HepG2 (cell line): ENCODE measurements at regions not wholly inside any gene's neighbourhood (a gene's known extent, or its start where the extent isn't known, plus 50 kb on each side); places are given as distances from the start of the nearest gene placed in this dataset.

Experiments used
- ATAC-seq: fragments of 200-7000 bp; cut with Tn5 transposase; 3 replicates; pipeline ENCODE4 v1.9.1; 2020; ENCODE audit warnings: mild to moderate bottlenecking, moderate library complexity
- BruUV-seq: library from RNA; stranded (reverse); fragments of 400-500 nt; replicated peaks from 2 replicates; lab custom pipeline; 2021; lab: Mats Ljungman, UMichigan
- CTCF ChIA-PET: fragments of 300-600 bp; formaldehyde crosslinking; extraction: SDS; loops from one replicate; lab custom pipeline; 2021; ENCODE audit warnings: low total read pairs, inconsistent platforms, low intra/inter-chr PET ratio; lab: Yijun Ruan, JAX
- POLR2A ChIA-PET: fragments of 350-600 bp; sonication (Branson Sonifier 250); formaldehyde crosslinking; loops from one replicate; lab custom pipeline; 2020; ENCODE audit warnings: antibody characterized with exemption, inconsistent platforms; lab: Yijun Ruan, JAX
- DNase-seq: peaks from one replicate; pipeline ENCODE4 v3.0.0-alpha.2; 2015; ENCODE audit warnings: low spot score
- FAIRE-seq: peaks from 3 replicates; lab custom pipeline; 2011; peaks lifted over from hg19 to GRCh38; lab: Jason Lieb, UNC
- H2AFZ ChIP-seq: one replicate; pipeline ENCODE4 v1.6.1; 2011; ENCODE audit warnings: low read length, inconsistent platforms
- H3K27ac ChIP-seq: fragments of 300-600 bp; 3 replicates; pipeline ENCODE4 v1.8.0; 2011; ENCODE audit warnings: mixed run types, mild to moderate bottlenecking, mixed read lengths, low read length, inconsistent platforms; ENCODE audit not compliant: insufficient read depth; ENCODE audit errors: extremely low read length
- H3K27me3 ChIP-seq, 2 experiments: fragments of 200-600 bp in 1 of 2; 2 replicates in 1 of 2; 3 replicates in 1 of 2; pipeline versions ENCODE4 v1.6.0 to v1.8.0; 2011; ENCODE audit warnings: low read length in 2 of 2, mild to moderate bottlenecking in 2 of 2, moderate library complexity in 2 of 2, inconsistent platforms in 1 of 2; ENCODE audit not compliant: insufficient read depth in 2 of 2, control insufficient read depth in 1 of 2
- H3K36me3 ChIP-seq, 2 experiments: fragments of 200-600 bp in 1 of 2; replicated peaks in 1 of 2; 2 replicates in 1 of 2; 3 replicates in 1 of 2; pipeline versions ENCODE4 v1.5.1 to v1.8.0; 2011; ENCODE audit warnings: low read length in 2 of 2, inconsistent platforms in 1 of 2; ENCODE audit not compliant: insufficient read depth in 2 of 2, control insufficient read depth in 1 of 2
- H3K4me1 ChIP-seq: 2 replicates; pipeline ENCODE4 v1.5.1; 2012; ENCODE audit warnings: low read length, inconsistent platforms; ENCODE audit not compliant: insufficient read depth
- H3K4me2 ChIP-seq: 2 replicates; pipeline ENCODE4 v1.6.0; 2011; ENCODE audit warnings: low read depth, low read length, inconsistent platforms
- H3K4me3 ChIP-seq, 3 experiments: fragments of 200-600 bp in 1 of 3; sonication (generic), shearing (Covaris generic) in 1 of 3; replicated peaks in 1 of 3; 2 replicates each; pipeline ENCODE4 v1.5.1; 2011 to 2016; ENCODE audit warnings: low read length in 3 of 3, inconsistent platforms in 2 of 3, low read depth in 2 of 3, mild to moderate bottlenecking in 2 of 3, control low read depth in 1 of 3, mixed read lengths in 1 of 3; ENCODE audit not compliant: insufficient read depth in 1 of 3
- H3K79me2 ChIP-seq: one replicate; pipeline ENCODE4 v1.6.1; 2011; ENCODE audit warnings: low read length, inconsistent platforms; ENCODE audit not compliant: insufficient read depth
- H3K9ac ChIP-seq: 2 replicates; pipeline ENCODE4 v1.6.0; 2011; ENCODE audit warnings: mild to moderate bottlenecking, low read depth, low read length, inconsistent platforms; ENCODE audit not compliant: insufficient read depth
- H3K9me3 ChIP-seq: 2 replicates; pipeline ENCODE4 v1.5.1; 2012; ENCODE audit warnings: mild to moderate bottlenecking, low read length
- H4K20me1 ChIP-seq: 2 replicates; pipeline ENCODE4 v1.6.0; 2011; ENCODE audit warnings: inconsistent platforms, mild to moderate bottlenecking, low read length, moderate library complexity; ENCODE audit not compliant: insufficient read depth
- CHD2 ChIP-seq: IDR thresholded peaks from 2 replicates; pipeline ENCODE4 v1.6.1; 2011; ENCODE audit warnings: low read depth, low read length, improper control_type of control experiment
- EHMT2 ChIP-seq: fragments of 200-600 bp; sonication (generic); IDR thresholded peaks from 2 replicates; pipeline ENCODE4 v1.7.0; 2017; ENCODE audit warnings: antibody characterized with exemption, low read depth, low read length, borderline replicate concordance
- HNRNPK ChIP-seq: fragments of 200-400 bp; formaldehyde crosslinking; IDR thresholded peaks from 2 replicates; pipeline ENCODE4 v1.6.1; 2018; ENCODE audit warnings: low read length, low read depth, moderate library complexity, mild to moderate bottlenecking; ENCODE audit not compliant: poor library complexity, severe bottlenecking
- ISL2 ChIP-seq: sonication (generic); formaldehyde crosslinking; IDR thresholded peaks from 2 replicates; pipeline ENCODE4 v1.5.0; 2020; ENCODE audit warnings: missing genetic modification reagents
- MEIS2 ChIP-seq: sonication (generic); formaldehyde crosslinking; IDR thresholded peaks from 2 replicates; pipeline ENCODE4 v1.9.0; 2021; ENCODE audit warnings: mild to moderate bottlenecking, missing genetic modification reagents
- SP1 ChIP-seq, 2 experiments: fragments of 450-650 bp in 1 of 2; sonication (generic) in 1 of 2; formaldehyde crosslinking in 1 of 2; IDR thresholded peaks; 2 replicates each; pipeline versions ENCODE4 v1.4.0 to v1.6.1; 2016 to 2020; ENCODE audit warnings: missing genetic modification reagents in 1 of 2
- ZNF17 ChIP-seq: sonication (generic); formaldehyde crosslinking; IDR thresholded peaks from 2 replicates; pipeline ENCODE4 v1.5.0; 2020; ENCODE audit warnings: mild to moderate bottlenecking, missing genetic modification reagents
- ZNF205 ChIP-seq: IDR thresholded peaks from 2 replicates; pipeline ENCODE4 v1.6.1; 2018; ENCODE audit warnings: missing biosample characterization, missing genetic modification reagents
- WGBS: methylation state at CpG from one replicate; pipeline ENCODE4 v1.1.6; 2017; ENCODE audit warnings: low lambda C conversion rate; 5-methylcytosine and 5-hydroxymethylcytosine counted together
- in situ Hi-C: cut with HindIII; loops from 2 replicates; pipeline ENCODE4 v1.10.0; 2017; ENCODE audit warnings: low pct_unique_long_range_greater_than_20kb; ENCODE audit not compliant: extremely low pct_ligation_motif_present
- intact Hi-C: fragments of 100-400 bp; cut with micrococcal nuclease; formaldehyde crosslinking; loops from one replicate; pipeline ENCODE4 v1.10.0; 2022; ENCODE audit not compliant: unreplicated experiment
- TF ChIP-seq, protein P1 (sequence below): sonication (generic); formaldehyde crosslinking; IDR thresholded peaks from 2 replicates; pipeline ENCODE4 v1.4.0; 2020; ENCODE audit warnings: missing genetic modification reagents, borderline replicate concordance
- TF ChIP-seq, protein P2 (sequence below): sonication (generic); formaldehyde crosslinking; IDR thresholded peaks from 2 replicates; pipeline ENCODE4 v1.4.0; 2020; ENCODE audit warnings: missing genetic modification reagents
- TF ChIP-seq, protein P3 (sequence below): sonication (generic); formaldehyde crosslinking; IDR thresholded peaks from 2 replicates; pipeline ENCODE4 v1.8.0; 2022; ENCODE audit warnings: low read depth, missing genetic modification reagents
- TF ChIP-seq, protein P4 (sequence below): sonication (generic); formaldehyde crosslinking; IDR thresholded peaks from 2 replicates; pipeline ENCODE4 v1.4.0; 2020; ENCODE audit warnings: mild to moderate bottlenecking, low read depth, missing genetic modification reagents

DNA sequence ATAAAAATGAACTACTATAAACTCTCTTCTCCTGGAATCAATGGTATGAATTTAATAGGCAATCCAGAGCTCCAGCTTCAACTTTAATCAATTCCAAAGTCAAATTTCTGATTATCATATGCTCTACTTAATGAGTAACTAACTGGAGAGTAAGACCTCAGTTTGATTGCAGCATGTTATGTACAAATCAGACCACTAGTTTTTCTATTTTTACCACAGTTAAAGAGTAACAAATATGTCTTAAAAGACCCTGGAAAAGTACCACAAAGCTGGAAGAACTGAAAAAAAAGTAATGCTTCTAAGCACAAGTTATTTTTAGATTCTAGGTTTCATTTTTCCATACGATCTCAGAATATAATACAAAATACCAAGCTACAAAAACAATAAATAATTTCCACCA lies 56.0 kb upstream of the TNKS2 start:
- Histone ChIP-seq H3K9me3 (no peaks in the 10 kb centered on the region), H3K27ac (no peak overlapping the region), H2AFZ (no peak overlapping the region), H3K4me3 (no peak overlapping the region), H3K9ac (no peak overlapping the region), H3K4me2 (no peak overlapping the region), H3K27me3 (no peaks in the 10 kb centered on the region), H3K4me1 (peaks cover 11% of the 10 kb centered on the region), H3K36me3 (no peaks in the 10 kb centered on the region), H4K20me1 (no peaks in the 10 kb centered on the region), H3K79me2 (no peaks in the 10 kb centered on the region)
- BruUV-seq, result no TSS peak
- intact Hi-C loops (loop anchor here (10.0 kb wide), 2 partner anchors 247 to 327 kb away; partner anchors contain the start of gene HECTD2), in situ Hi-C loops (loop anchor here (10.0 kb wide), 1 partner anchor 97 kb away; no protein-coding TSS in a partner anchor)
- WGBS, result 0% methylated on average over 1 of the region's 1 CpG
- no peak for DNase-seq
- FAIRE-seq, result no peak
- ChIA-PET CTCF (no interaction called here), POLR2A (no interaction called here)
- no peak for ATAC-seq
- TF ChIP-seq HNRNPK (no peak), ISL2 (CRISPR knock-in tag) (no peak), SP1 (IDR thresholded peaks at IDR 0.05) (no peak), SP1 (CRISPR knock-in tag; IDR thresholded peaks at IDR 0.05) (no peak), CHD2 (no peak), ZNF17 (CRISPR knock-in tag) (no peak), ZNF205 (CRISPR knock-in tag) (no peak), MEIS2 (CRISPR knock-in tag) (no peak), EHMT2 (no peak)
- TF ChIP-seq, protein P1, sequence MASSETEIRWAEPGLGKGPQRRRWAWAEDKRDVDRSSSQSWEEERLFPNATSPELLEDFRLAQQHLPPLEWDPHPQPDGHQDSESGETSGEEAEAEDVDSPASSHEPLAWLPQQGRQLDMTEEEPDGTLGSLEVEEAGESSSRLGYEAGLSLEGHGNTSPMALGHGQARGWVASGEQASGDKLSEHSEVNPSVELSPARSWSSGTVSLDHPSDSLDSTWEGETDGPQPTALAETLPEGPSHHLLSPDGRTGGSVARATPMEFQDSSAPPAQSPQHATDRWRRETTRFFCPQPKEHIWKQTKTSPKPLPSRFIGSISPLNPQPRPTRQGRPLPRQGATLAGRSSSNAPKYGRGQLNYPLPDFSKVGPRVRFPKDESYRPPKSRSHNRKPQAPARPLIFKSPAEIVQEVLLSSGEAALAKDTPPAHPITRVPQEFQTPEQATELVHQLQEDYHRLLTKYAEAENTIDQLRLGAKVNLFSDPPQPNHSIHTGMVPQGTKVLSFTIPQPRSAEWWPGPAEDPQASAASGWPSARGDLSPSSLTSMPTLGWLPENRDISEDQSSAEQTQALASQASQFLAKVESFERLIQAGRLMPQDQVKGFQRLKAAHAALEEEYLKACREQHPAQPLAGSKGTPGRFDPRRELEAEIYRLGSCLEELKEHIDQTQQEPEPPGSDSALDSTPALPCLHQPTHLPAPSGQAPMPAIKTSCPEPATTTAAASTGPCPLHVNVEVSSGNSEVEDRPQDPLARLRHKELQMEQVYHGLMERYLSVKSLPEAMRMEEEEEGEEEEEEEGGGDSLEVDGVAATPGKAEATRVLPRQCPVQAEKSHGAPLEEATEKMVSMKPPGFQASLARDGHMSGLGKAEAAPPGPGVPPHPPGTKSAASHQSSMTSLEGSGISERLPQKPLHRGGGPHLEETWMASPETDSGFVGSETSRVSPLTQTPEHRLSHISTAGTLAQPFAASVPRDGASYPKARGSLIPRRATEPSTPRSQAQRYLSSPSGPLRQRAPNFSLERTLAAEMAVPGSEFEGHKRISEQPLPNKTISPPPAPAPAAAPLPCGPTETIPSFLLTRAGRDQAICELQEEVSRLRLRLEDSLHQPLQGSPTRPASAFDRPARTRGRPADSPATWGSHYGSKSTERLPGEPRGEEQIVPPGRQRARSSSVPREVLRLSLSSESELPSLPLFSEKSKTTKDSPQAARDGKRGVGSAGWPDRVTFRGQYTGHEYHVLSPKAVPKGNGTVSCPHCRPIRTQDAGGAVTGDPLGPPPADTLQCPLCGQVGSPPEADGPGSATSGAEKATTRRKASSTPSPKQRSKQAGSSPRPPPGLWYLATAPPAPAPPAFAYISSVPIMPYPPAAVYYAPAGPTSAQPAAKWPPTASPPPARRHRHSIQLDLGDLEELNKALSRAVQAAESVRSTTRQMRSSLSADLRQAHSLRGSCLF (CRISPR knock-in tag), result no peak
- TF ChIP-seq, protein P2, sequence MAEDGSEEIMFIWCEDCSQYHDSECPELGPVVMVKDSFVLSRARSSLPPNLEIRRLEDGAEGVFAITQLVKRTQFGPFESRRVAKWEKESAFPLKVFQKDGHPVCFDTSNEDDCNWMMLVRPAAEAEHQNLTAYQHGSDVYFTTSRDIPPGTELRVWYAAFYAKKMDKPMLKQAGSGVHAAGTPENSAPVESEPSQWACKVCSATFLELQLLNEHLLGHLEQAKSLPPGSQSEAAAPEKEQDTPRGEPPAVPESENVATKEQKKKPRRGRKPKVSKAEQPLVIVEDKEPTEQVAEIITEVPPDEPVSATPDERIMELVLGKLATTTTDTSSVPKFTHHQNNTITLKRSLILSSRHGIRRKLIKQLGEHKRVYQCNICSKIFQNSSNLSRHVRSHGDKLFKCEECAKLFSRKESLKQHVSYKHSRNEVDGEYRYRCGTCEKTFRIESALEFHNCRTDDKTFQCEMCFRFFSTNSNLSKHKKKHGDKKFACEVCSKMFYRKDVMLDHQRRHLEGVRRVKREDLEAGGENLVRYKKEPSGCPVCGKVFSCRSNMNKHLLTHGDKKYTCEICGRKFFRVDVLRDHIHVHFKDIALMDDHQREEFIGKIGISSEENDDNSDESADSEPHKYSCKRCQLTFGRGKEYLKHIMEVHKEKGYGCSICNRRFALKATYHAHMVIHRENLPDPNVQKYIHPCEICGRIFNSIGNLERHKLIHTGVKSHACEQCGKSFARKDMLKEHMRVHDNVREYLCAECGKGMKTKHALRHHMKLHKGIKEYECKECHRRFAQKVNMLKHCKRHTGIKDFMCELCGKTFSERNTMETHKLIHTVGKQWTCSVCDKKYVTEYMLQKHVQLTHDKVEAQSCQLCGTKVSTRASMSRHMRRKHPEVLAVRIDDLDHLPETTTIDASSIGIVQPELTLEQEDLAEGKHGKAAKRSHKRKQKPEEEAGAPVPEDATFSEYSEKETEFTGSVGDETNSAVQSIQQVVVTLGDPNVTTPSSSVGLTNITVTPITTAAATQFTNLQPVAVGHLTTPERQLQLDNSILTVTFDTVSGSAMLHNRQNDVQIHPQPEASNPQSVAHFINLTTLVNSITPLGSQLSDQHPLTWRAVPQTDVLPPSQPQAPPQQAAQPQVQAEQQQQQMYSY, result no peak
- TF ChIP-seq, protein P3, sequence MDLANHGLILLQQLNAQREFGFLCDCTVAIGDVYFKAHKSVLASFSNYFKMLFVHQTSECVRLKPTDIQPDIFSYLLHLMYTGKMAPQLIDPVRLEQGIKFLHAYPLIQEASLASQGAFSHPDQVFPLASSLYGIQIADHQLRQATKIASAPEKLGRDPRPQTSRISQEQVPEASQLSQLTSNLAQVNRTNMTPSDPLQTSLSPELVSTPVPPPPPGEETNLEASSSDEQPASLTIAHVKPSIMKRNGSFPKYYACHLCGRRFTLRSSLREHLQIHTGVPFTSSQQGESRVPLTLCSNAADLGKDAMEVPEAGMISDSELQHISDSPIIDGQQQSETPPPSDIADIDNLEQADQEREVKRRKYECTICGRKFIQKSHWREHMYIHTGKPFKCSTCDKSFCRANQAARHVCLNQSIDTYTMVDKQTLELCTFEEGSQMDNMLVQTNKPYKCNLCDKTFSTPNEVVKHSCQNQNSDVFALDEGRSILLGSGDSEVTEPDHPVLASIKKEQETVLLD (CRISPR knock-in tag), result no peak
- TF ChIP-seq, protein P4, sequence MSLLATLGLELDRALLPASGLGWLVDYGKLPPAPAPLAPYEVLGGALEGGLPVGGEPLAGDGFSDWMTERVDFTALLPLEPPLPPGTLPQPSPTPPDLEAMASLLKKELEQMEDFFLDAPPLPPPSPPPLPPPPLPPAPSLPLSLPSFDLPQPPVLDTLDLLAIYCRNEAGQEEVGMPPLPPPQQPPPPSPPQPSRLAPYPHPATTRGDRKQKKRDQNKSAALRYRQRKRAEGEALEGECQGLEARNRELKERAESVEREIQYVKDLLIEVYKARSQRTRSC (CRISPR knock-in tag), result no peak
